DOHH2 (cell line): ENCODE measurements at regions not wholly inside any gene's neighbourhood (a gene's known extent, or its start where the extent isn't known, plus 50 kb on each side); places are given as distances from the start of the nearest gene placed in this dataset.
"Not testable (repeated sequence)": the region's sequence is repeated elsewhere in the genome, so short reads cannot be mapped to it uniquely, and the experiment has no call there.

Source experiments
- H3F3A ChIP-seq: fragments of 200-600 bp; sonication (generic), shearing (Covaris generic); 2 replicates; pipeline ENCODE4 v1.6.0; 2016; ENCODE audit warnings: antibody characterized with exemption, mild to moderate bottlenecking; ENCODE audit not compliant: control insufficient read depth, insufficient read depth
- H3K27ac ChIP-seq: fragments of 200-600 bp; sonication (generic); 2 replicates; pipeline ENCODE4 v1.5.1; 2014; ENCODE audit warnings: low read depth, mild to moderate bottlenecking, low read length, moderate library complexity
- H3K27me3 ChIP-seq: fragments of 200-600 bp; sonication (generic); 2 replicates; pipeline ENCODE4 v1.6.1; 2014; ENCODE audit warnings: mild to moderate bottlenecking, low read length, mixed read lengths; ENCODE audit not compliant: control insufficient read depth
- H3K36me3 ChIP-seq: fragments of 200-600 bp; sonication (generic); 2 replicates; pipeline ENCODE4 v1.6.1; 2014; ENCODE audit warnings: mild to moderate bottlenecking, low read length, moderate library complexity, mixed read lengths; ENCODE audit not compliant: control insufficient read depth
- H3K4me1 ChIP-seq: fragments of 200-600 bp; sonication (generic); 2 replicates; pipeline ENCODE4 v1.6.1; 2014; ENCODE audit warnings: mild to moderate bottlenecking, low read length, mixed read lengths; ENCODE audit not compliant: control insufficient read depth
- H3K4me2 ChIP-seq: fragments of 200-600 bp; sonication (generic); 2 replicates; pipeline ENCODE4 v1.6.0; 2014; ENCODE audit warnings: mild to moderate bottlenecking, low read length, moderate library complexity
- H3K4me3 ChIP-seq: fragments of 200-600 bp; sonication (generic); 2 replicates; pipeline ENCODE4 v1.5.1; 2014; ENCODE audit warnings: mild to moderate bottlenecking, low read length, mixed read lengths
- H3K79me2 ChIP-seq: fragments of 200-600 bp; sonication (generic); 2 replicates; pipeline ENCODE4 v1.6.1; 2014; ENCODE audit warnings: mild to moderate bottlenecking, low read length, mixed read lengths; ENCODE audit not compliant: control insufficient read depth
- H3K9me2 ChIP-seq: fragments of 200-600 bp; sonication (generic); replicated peaks from 2 replicates; pipeline ENCODE4 v1.6.1; 2014; ENCODE audit warnings: mild to moderate bottlenecking, low read length, mixed read lengths; ENCODE audit not compliant: control insufficient read depth
- H3K9me3 ChIP-seq: fragments of 200-600 bp; sonication (generic); 2 replicates; pipeline ENCODE4 v1.6.1; 2014; ENCODE audit warnings: antibody characterized with exemption, low read length, mixed read lengths; ENCODE audit not compliant: control insufficient read depth, insufficient read depth
- H4K20me1 ChIP-seq: fragments of 200-600 bp; sonication (generic); 2 replicates; pipeline ENCODE4 v1.6.0; 2014; ENCODE audit warnings: low read depth, mild to moderate bottlenecking, antibody characterized with exemption, low read length, moderate library complexity; ENCODE audit not compliant: control insufficient read depth, insufficient read depth
- CTCF ChIP-seq: fragments of 200-600 bp; sonication (generic); IDR thresholded peaks from one replicate; pipeline ENCODE4 v1.5.1; 2014; ENCODE audit warnings: antibody characterized with exemption, mild to moderate bottlenecking, low read depth, low read length; ENCODE audit not compliant: poor library complexity, severe bottlenecking
- EZH2phosphoT487 ChIP-seq: fragments of 200-600 bp; sonication (generic); IDR thresholded peaks from 2 replicates; pipeline ENCODE4 v1.6.1; 2017; ENCODE audit warnings: borderline replicate concordance, mild to moderate bottlenecking, antibody characterized with exemption, low read length, moderate library complexity, mixed read lengths

GRCh38 chr5:154653418-154653763, 101.8 kb upstream of the LARP1 start:
- Histone ChIP-seq H3F3A (no peaks in the 10 kb centered on the region), H3K79me2 (no peaks in the 10 kb centered on the region), H3K9me2 (no peaks in the 10 kb centered on the region), H3K4me3 (no peak overlapping the region), H3K36me3 (no peaks in the 10 kb centered on the region), H3K4me1 (peaks cover 4% of the 10 kb centered on the region), H4K20me1 (no peaks in the 10 kb centered on the region), H3K27me3 (no peaks in the 10 kb centered on the region), H3K4me2 (no peak overlapping the region), H3K27ac (no peak overlapping the region), H3K9me3 (no peaks in the 10 kb centered on the region)
- TF ChIP-seq CTCF (no peak), EZH2phosphoT487 (no peak)

- Histone ChIP-seq H3K27me3 (peaks cover under 1% of the 10 kb centered on the region; the same call in 1 of the 2 replicates), H3K4me1 (peaks cover 4% of the 10 kb centered on the region), H3K27ac (no peak overlapping the region), H3F3A (no peaks in the 10 kb centered on the region), H3K79me2 (no peaks in the 10 kb centered on the region), H3K4me2 (no peak overlapping the region), H3K36me3 (no peaks in the 10 kb centered on the region), H3K9me2 (no peaks in the 10 kb centered on the region), H4K20me1 (no peaks in the 10 kb centered on the region), H3K4me3 (no peak overlapping the region), H3K9me3 (no peaks in the 10 kb centered on the region)
- TF ChIP-seq EZH2phosphoT487 (no peak), CTCF (no peak)
Measured at GRCh38 chr5:154652746-154653417, 102.3 kb upstream of the LARP1 start.

GRCh38 chr5:154651795-154652194, 103.4 kb upstream of the LARP1 start:
- H3K79me2 ChIP-seq, H3F3A ChIP-seq, H3K9me2 ChIP-seq, H3K27ac ChIP-seq, H4K20me1 ChIP-seq, H3K9me3 ChIP-seq, H3K4me3 ChIP-seq, H3K4me2 ChIP-seq, H3K36me3 ChIP-seq: not testable (repeated sequence)
- peaks cover 14% of the 10 kb centered on the region for H3K4me1 ChIP-seq
- peaks cover 11% of the 10 kb centered on the region for H3K27me3 ChIP-seq

- Histone ChIP-seq H3K27ac (no peak overlapping the region), H4K20me1 (no peaks in the 10 kb centered on the region), H3K4me2 (no peak overlapping the region), H3K4me3 (no peak overlapping the region), H3K9me2 (no peaks in the 10 kb centered on the region), H3K36me3 (no peaks in the 10 kb centered on the region), H3F3A (no peaks in the 10 kb centered on the region), H3K27me3 (peaks cover 16% of the 10 kb centered on the region), H3K4me1 (peaks cover 13% of the 10 kb centered on the region), H3K79me2 (no peaks in the 10 kb centered on the region), H3K9me3 (no peaks in the 10 kb centered on the region)
- TF ChIP-seq EZH2phosphoT487 (no peak), CTCF (no peak)
Measured at GRCh38 chr5:154648706-154649105, 106.5 kb upstream of the LARP1 start.
